GM18861 (cell line): ENCODE measurements at regions not wholly inside any gene's neighbourhood (a gene's known extent, or its start where the extent isn't known, plus 50 kb on each side); places are given as distances from the start of the nearest gene placed in this dataset.
"Not testable (repeated sequence)": the region's sequence is repeated elsewhere in the genome, so short reads cannot be mapped to it uniquely, and the experiment has no call there.

Experiments
- ATAC-seq: cut with Tn5 transposase; IDR thresholded peaks from one replicate; pipeline ENCODE4 v1.9.1; 2021; ENCODE audit not compliant: unreplicated experiment

- no peak for ATAC-seq
These were observed 1804.0 kb downstream of the MAT2B start for GRCh38 chr5:165309446-165309845.

- no peak for ATAC-seq
These were observed 1804.6 kb downstream of the MAT2B start for GRCh38 chr5:165310031-165310430.

DNA sequence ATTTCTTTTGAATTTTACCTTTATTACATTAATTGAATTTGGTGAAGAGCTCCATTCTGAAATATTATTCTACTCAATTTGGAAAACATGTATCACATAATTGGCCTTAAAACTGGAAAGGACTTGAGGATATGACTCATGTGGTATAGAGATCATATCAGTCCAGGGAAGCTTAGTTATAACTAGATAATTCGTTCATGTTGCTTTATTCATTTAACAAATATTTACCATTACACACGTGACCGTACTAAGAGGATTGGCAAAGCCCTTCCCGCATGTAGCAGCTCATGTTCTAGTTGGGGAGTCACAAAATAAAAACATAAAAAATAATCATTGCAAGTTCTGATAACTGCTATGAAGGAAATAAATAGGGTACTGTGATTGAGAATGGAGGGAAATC lies 1816.5 kb downstream of the MAT2B start:
- no peak for ATAC-seq

DNA sequence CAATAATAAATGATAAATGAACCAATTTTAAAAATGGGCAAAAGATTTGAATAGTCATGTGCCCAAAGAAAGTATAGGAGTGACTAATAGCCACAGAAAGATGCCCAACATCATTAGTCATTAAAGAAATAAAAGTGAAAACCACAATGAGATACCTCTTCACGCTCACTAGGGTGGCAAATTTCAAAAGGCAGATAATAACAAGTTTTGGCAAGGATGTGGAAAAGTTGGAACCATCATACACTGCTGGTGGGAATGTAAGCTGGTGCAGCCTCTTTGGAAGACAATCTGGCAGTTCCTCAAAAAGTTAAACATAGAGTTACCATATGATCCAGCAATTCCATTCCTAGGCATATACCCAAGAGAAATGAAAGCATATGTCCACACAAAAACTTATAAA lies 1819.8 kb downstream of the MAT2B start:
- no peak for ATAC-seq

- ATAC-seq = no peak
These were observed 1822.2 kb downstream of the MAT2B start for GRCh38 chr5:165327631-165328030.

DNA sequence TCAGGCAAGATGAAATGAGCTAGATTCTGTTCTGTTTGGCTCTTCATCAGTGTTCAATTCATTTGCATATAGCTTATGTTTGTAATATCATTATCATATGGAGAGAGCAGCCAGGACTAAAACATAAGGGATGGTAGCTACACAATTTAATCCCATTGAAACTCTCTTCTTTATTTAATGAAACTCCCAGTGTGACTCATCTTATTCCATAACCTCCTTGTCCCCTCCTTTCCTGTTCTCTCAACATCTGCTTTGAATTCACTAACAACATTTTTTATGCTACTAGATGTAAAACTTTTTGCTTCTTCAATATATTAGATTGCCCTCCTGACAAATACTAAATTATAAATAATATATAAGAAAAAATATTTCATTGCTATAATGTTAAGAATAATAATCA lies 1823.4 kb downstream of the MAT2B start:
- no peak for ATAC-seq

GRCh38 chr5:165333623-165334022 lies 1828.2 kb downstream of the MAT2B start:
- no peak for ATAC-seq

DNA sequence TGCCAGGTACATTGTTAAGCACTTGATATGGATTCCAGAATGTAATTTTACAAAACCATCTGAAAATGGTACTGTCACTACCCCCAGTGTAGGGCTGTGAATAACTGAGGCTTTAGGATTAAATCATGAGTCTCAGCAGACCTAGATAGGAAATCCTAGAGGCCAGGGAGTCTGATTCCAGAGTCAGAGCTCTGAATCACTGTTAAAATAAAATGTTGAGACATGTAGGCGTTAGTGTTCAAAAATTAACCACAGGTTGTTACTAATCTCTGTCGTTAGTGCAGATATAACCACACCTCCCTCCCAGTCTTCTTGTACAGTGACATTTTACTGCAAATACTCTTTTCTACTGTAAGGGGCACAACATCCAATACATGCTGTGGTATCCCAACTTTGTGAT lies 1828.8 kb downstream of the MAT2B start:
- no peak for ATAC-seq

GRCh38 chr5:165349735-165350134 lies 1844.3 kb downstream of the MAT2B start:
- no peak for ATAC-seq

DNA sequence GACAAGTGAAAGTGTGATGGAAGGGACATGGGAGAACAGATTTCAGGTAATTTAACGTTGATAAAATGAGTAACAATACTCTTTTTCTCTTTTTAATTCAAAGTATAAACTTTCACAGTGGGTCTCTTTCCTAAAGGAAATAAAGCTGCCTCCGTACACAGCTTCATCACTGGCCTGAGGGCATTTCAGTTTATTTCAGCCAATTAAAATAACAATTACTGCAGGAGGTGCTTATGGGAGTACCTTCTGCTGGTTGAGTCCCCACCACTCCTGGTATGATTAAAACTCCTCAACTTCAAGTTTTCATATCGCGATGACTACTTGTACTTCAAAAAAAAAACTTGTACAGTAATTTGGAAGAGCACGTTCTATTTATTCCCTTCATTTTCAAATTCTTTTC lies 1845.9 kb downstream of the MAT2B start:
- no peak for ATAC-seq

- ATAC-seq = no peak
These were observed 1854.9 kb downstream of the MAT2B start for GRCh38 chr5:165360366-165360765.

GRCh38 chr5:165360784-165361542 lies 1855.5 kb downstream of the MAT2B start:
- no peak for ATAC-seq

DNA sequence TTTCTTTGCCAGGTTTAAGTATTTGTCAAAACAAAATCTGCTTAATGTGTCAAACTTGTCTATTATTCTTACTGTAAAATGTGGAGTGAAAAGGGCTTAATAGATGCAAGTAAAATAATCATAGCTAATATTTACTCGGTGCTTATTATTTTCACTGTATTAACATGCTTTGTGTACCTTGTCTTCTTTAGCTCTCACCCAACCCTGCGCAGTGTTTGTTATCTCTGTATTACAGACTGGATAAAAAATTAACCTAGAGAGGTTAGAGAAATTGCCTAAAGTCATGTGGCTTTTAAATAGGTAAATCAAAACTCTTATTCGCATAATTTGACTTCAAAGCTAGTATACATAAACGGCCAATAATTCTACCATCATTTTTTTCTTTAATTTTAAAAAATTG lies 1864.8 kb downstream of the MAT2B start:
- ATAC-seq = no peak

- ATAC-seq = no peak
These were observed 1865.4 kb downstream of the MAT2B start for GRCh38 chr5:165370794-165371193.

DNA sequence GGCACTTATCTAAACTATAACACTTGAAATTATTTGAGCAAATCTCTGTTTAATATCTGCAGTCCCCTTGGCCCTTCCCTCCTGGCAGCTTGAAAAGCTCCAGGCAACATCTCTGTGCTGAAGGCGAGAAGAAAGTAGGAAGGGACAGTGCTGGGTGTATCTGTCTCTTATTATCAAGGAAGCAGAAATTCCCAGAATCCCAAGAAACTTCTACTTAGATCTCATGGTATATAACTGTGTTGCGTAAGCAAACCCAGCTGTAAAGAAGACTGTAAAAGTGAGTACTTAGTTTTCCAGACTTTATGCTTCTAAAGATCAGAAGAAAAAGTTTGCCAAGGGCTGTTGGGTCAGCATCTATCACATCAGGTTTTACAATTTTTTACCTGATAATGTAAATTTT lies 1869.8 kb downstream of the MAT2B start:
- no peak for ATAC-seq

DNA sequence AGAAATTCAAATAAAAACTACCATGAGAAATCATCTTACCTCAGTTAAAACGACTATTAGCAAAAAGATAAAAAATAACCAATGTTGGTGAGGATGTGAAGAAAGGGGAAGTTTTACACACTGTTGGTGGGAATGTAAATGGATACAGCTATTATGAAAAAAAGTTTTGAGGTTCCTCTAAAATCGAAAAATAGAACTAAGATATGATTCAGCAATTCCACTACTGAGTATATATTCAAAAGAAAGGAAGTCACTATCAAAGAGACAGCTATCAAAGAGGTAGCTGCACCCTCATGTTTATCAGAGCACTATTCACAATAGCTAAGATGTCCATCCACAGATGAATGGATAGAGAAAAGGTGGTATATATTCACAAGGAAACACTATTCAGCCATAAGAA lies 1888.4 kb downstream of the MAT2B start:
- ATAC-seq = no peak

DNA sequence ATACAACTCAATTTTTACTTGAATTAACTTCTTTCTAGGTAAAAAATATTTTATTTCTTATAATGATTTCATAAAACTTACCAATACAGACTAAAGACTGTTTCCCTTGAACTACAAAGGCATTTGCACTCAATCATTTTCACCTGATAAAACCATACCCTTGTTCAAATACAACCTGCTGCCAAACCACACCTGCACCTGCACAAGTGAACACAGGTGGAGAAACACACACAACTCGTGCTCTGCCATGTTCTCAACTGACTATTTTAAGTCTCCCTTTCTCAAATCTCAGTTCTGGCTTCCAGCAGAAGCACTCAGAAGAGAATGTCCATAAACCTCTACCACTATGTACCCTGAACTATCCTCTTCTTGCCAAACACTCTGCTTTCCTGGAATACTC lies 1892.1 kb downstream of the MAT2B start:
- ATAC-seq = no peak

GRCh38 chr5:165400086-165400485 lies 1894.7 kb downstream of the MAT2B start:
- no peak for ATAC-seq

GRCh38 chr5:165404917-165405316 lies 1899.5 kb downstream of the MAT2B start:
- ATAC-seq = no peak

DNA sequence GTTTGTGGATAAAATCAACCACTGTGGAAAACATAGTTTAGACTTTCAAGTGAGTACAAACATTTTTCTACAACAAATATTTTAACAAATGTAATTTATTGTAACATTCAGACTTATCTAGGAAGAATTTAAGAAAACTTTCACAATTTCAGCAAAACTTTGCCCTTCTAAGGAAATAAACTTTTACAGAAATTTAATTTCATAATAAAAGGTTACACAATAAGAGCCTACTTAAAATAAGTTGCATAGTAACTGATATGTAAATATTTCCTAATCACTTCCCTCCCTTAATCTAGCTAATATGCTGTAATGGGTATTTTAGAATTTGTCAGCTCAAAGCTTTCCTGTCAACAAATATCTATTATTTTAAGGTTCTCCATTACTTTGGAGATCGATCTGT lies 1899.9 kb downstream of the MAT2B start:
- no peak for ATAC-seq

GRCh38 chr5:165407352-165407751 lies 1901.9 kb downstream of the MAT2B start:
- no peak for ATAC-seq

DNA sequence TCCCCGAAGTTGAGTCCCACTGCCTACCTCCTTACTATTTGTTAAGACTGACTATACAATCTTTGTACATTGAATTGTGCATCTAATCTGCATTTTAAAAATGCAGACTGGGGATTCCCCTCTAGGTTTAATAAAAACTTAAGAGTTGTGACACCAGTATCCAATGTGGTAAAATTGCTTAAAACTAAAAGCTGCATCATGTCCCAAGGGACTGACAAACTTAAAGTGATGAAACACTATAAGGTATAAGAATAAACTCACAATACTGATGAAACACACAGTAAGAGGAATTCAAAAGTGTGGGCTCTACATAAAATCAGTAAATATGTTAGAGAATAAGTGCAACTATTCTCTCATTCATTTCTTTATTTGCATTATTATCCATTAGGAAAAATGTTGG lies 1905.1 kb downstream of the MAT2B start:
- no peak for ATAC-seq

- not testable (repeated sequence) for ATAC-seq
These were observed 1906.1 kb downstream of the MAT2B start for GRCh38 chr5:165411532-165411931.
